G401 (cell line): ENCODE measurements at regions not wholly inside any gene's neighbourhood (a gene's known extent, or its start where the extent isn't known, plus 50 kb on each side); places are given as distances from the start of the nearest gene placed in this dataset.
"Not testable (repeated sequence)": the region's sequence is repeated elsewhere in the genome, so short reads cannot be mapped to it uniquely, and the experiment has no call there.

Source experiments
- DNase-seq: peaks from one replicate; pipeline ENCODE4 v3.0.0-alpha.2; 2015; ENCODE audit warnings: low spot score
- in situ Hi-C: cut with HindIII; loops from 2 replicates; pipeline ENCODE4 v1.10.0; 2016; ENCODE audit warnings: low sequenced_read_pairs, mixed read lengths

GRCh38 chr15:67941648-67942310, 101.9 kb upstream of the RNU6-1 start:
- in situ Hi-C loops: no loop called here
- no peak for DNase-seq

DNA sequence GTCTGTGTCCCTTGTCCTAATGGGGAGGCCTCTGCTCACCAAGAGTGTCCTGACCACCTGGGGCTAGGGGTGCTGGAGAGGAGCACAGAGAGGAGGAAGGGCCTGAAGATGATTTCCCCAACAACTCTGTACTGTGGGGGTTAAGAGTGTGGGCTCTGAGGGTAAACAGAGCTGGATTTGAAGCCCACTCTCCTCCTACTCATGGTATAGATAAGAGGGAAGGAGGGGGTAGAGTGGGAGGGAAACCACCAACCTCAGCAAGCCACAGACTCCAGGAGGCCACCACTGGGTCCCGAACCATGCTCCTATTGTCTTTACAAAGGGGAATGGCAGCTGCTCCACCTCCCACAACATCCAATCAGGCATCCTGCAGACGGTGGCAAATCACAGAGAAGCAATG, 103.6 kb upstream of the RNU6-1 start:
- no peak for DNase-seq
- in situ Hi-C loops: no loop called here

- in situ Hi-C loops: no loop called here
- no peak for DNase-seq
These were observed 104.3 kb upstream of the RNU6-1 start for GRCh38 chr15:67944010-67944641.

DNA sequence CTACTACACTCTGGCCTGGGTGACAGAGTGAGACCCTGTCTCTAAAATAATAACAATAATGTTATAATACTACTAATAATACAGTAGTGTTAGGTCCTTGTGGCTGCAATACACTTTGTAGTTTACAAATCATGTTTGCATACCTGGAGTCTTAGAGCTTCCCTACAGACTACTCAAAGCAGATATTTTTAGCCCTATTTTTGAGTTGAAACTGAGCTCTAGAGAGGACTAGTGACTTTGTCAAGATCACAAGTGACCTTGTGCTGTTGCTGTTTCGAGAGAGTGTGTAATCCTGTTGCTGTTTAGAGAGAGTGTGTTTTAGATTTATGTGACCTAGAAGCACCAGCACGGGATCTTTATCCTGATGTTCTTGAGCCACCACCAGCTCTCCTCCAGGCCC, 105.3 kb upstream of the RNU6-1 start:
- no peak for DNase-seq
- in situ Hi-C loops: no loop called here

GRCh38 chr15:67945951-67946700, 106.3 kb upstream of the RNU6-1 start:
- no peak for DNase-seq
- in situ Hi-C loops: no loop called here

DNA sequence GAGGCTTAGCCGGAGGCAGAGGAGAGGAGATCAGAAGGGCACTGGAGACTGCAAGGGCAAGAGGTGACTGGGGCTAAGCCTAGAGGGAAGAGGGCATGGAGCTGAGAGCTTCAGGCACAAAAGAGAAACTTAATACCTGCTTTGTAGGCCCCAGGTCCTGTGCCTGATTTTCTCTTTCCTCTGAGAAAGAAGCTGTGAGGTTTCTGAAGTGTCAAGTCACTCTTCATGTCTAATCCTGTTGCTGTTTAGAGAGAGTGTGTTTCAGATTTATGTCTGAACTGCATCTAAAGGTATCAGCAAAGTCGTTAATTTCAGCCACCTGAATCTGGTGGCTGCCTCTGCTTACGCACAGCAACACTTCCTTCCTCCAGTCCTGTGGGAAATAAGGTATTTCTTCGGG, 106.9 kb upstream of the RNU6-1 start:
- no peak for DNase-seq
- in situ Hi-C loops: no loop called here

DNA sequence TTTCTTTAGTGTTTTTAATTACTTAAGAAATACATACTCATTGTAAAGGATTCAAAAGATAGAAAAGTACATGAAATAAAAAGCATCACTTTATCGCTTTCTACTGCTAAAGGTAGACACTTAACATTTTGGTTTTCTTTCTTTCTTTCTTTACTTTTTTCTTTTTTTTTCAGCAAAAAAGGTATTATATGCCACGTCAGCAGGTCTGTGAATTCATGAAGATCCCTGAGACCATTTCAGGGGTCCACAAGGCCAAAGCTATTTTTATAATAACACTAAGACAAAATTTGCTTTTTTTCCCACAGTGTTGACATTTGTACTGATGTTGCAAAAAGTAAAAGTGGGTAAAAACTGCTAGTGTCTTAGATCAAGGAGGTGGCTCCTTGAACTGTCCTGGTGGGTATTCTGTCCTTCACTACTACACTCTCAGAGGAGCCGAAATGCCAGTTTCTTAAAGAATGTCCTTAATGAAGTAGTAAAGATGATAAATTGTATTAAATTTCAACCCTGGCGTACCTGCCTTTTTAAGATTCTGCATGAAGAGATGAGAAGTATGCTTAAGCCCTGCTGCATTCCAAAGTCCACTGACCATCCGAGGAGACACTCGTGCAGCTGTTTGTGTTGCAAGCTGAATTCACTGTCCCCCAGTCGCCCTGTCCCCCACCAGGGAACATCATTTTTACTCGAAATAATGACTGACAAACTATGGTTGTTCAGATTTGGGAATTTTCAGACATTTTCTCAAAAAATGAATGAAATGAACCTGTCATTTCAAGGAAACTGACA, 106.7 kb upstream of the PIAS1 start:
- DNase-seq: no peak
- in situ Hi-C loops: no loop called here

DNA sequence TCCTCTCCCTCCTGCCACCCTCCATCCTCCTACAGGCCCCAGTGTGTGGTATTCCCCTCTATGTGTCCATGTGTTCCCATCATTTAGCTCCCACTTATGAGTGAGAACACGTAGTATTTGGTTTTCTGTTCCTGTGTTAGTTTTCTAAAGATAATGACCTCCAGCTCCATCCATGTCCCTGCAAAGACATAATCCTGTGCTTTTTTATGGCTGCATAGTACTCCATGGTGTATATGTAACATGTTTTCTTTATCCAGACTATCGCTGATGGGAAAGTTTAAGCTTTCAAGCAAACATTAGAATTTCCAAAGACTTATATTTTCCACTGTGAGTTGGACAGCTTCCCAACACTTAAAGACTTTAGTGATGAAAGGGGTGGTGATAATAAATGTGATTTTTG, 105.9 kb upstream of the PIAS1 start:
- no peak for DNase-seq
- in situ Hi-C loops: no loop called here

GRCh38 chr15:67951187-67951586, 102.9 kb upstream of the PIAS1 start:
- DNase-seq, in situ Hi-C loops: not testable (repeated sequence)

DNA sequence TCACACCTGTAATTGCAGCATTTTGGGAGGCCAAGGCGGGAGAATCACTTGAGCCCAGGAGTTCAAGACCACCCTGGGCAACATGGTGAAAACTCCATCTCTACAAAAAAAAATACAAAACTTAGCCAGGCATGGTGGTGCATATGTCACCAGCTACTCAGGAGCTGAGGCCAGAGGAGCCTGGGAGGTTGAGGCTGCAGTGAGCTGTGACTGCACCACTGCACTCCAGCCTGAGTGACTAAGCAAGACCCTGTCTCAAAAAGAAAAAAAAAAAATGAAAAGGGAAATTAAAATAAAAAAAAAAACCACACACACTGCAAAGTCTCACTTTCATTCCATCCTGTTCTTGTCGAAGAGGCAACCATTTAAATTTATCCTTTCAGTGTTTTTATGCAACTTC, 100.8 kb upstream of the PIAS1 start:
- DNase-seq: no peak
- in situ Hi-C loops: no loop called here

DNA sequence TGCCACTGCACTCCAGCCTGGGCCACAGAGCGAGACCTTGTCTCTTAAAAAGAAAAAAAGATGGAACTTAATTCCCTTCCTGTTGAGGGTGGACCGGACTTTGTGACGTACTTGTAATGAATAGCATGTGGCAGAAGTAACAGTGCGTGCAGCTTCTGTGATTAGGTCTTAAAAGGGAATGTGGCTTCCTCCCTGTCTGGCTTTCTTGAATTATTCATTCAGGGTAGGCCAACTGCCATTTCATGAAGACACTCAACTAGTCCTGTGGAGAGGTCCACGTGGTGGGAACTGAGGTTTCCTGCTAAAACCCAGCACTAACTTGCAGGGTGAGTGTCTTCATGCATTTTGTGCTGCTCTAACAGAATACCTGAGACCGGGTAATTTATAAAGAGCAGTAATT, 98.9 kb upstream of the PIAS1 start:
- no peak for DNase-seq
- in situ Hi-C loops: no loop called here

GRCh38 chr15:67957435-67958132, 96.5 kb upstream of the PIAS1 start:
- no peak for DNase-seq
- in situ Hi-C loops: no loop called here

DNA sequence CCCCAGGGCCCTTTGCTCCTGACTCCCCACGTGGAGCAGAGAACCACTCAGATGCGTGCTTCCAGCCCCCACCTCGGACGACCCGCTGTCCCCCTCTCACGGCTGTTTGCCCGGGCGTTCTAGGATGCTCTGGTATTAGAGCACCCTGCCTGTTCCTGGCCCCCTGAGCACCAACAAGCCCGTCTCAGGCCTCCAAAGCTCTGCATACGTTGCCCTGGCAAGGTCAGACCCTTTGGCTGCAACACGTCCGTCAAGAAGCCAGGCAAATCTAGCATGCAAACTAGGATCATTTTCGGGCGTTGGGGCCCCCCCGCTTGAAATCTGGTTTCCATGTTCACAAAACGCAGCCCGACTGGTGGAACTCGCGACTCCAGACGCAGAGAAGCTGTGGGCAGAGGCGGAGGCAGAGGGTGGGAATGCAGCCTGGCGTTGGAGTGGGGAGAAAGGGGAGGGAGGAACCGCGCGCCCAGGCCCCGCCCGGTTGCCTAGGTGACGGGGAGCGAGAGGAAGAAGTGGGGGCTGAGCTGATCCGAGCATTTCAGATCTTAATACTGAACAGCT, 86.2 kb upstream of the PIAS1 start:
- peak; percentile 88 for DNase-seq
- in situ Hi-C loops: no loop called here

DNA sequence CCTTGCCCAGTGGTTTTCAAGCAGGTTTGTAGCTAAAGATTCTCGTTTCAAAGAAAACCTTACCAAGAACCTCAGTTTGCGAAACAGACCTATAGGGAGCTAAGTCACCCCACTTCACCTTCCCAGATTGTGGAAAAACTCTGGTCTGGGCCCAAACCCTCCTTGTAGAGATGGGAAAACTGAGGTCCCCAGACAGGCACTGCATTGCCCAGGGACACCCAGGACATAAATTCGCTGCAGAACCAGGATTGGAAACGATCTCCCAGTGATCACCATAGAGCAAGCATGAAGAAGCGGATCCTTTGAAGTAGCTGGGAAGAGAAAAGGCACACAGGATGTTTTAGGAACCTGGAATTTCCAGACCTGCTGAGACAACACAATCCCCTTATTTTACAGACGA, 85.6 kb upstream of the PIAS1 start:
- DNase-seq: peak; percentile 41
- in situ Hi-C loops: no loop called here

DNA sequence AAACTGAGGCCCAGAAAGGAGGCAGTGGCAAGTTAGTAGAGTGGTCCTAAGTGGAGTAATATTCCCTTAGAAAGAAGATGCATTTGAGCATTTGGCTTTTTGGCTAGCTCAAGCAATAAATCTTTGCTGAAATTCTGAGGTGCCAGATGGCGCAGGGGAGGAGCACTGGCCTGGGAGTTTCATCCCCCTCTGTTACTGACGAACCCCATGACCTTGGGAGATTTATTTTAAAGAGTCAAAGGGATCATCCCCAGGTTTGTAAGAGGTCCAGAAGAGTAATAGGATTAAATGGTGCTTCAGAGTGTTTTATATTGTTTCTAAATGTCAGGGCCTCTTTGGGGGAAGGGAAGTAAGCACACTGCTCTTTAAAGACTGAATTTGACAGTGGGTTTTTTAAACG, 85.1 kb upstream of the PIAS1 start:
- peak; percentile 63 for DNase-seq
- in situ Hi-C loops: no loop called here

GRCh38 chr15:67969892-67970291, 84.2 kb upstream of the PIAS1 start:
- no peak for DNase-seq

DNA sequence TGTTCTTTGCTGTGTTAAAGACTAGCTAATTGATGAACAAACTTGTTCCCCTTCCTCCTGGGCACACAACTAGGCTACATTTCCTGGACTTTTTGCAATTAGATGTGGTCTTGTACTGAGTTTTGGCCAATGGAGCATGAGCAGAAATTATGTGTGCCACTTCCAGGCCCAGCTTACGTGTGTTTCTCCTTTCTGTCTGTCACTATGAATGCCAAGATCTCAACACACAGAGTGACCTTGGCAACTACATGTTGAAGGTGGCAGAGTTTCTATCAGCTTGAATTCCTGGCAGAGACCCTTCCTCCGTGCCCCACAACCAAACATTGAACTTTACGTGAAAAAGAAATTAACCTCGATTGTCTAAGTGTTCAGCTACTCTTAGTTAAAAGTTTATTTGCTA, 81.7 kb upstream of the PIAS1 start:
- in situ Hi-C loops: no loop called here
- no peak for DNase-seq

More at GRCh38 chr15:67969892-67970291, 84.2 kb upstream of the PIAS1 start:
- in situ Hi-C loops: no loop called here

- in situ Hi-C loops: no loop called here
- DNase-seq: no peak
These were observed 80.3 kb upstream of the PIAS1 start for GRCh38 chr15:67973846-67974245.

DNA sequence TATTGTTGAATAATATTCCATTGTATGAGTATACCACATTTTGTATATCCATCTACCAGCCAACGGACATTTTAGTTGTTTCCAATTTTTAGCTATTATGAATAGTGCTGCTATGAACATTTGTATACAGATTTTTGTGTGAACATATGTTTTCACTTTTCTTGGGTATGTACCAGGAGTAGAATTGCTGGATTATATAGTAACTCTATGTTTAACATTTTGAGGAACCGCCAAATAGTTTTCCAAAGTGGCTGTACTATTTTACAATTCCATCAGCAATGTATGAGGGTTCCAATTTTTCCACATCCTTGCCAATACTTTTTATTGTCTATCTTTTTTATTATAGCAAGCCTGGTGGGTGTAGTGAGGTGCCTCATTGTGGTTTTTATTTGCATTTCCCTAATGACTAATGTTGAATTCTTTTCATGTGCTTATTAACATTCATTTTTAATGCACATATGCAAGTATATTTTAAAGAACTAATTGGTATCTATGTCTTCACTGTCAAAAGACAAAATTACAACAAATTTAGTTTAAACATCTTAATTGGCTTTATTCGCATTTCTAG, 77.5 kb upstream of the PIAS1 start:
- in situ Hi-C loops: no loop called here
- no peak for DNase-seq
